ENCODE measurements at regions not wholly inside any gene's neighbourhood (a gene's known extent, or its start where the extent isn't known, plus 50 kb on each side); places are given as distances from the start of the nearest gene placed in this dataset.
"Not testable (repeated sequence)": the region's sequence is repeated elsewhere in the genome, so short reads cannot be mapped to it uniquely, and the experiment has no call there.

- DNase-seq (ENCODE audit: low spot score) = no peak
Observed at GRCh38 chr7:155945670-155946325, 133.5 kb upstream of the SHH start.

- no peak for DNase-seq (ENCODE audit: low spot score)
Observed at GRCh38 chr7:155944901-155945300, 132.6 kb upstream of the SHH start.

GRCh38 chr7:155943251-155943899 is 131.1 kb upstream of the SHH start:
- DNase-seq (ENCODE audit: low spot score) = no peak

GRCh38 chr7:155942226-155942950 is 130.1 kb upstream of the SHH start:
- no peak for DNase-seq (ENCODE audit: low spot score)

GRCh38 chr7:155941688-155942087 is 129.4 kb upstream of the SHH start:
- DNase-seq (ENCODE audit: low spot score) = no peak

GRCh38 chr7:155939350-155939749 is 127.1 kb upstream of the SHH start:
- no peak for DNase-seq (ENCODE audit: low spot score)

GRCh38 chr7:155938129-155938528 is 125.9 kb upstream of the SHH start:
- no peak for DNase-seq (ENCODE audit: low spot score)

GRCh38 chr7:155935726-155936125 is 123.5 kb upstream of the SHH start:
- no peak for DNase-seq (ENCODE audit: low spot score)

GRCh38 chr7:155935005-155935557 is 122.8 kb upstream of the SHH start:
- no peak for DNase-seq (ENCODE audit: low spot score)

GRCh38 chr7:155932324-155932723 is 120.1 kb upstream of the SHH start:
- not testable (repeated sequence) for DNase-seq (ENCODE audit: low spot score)

GRCh38 chr7:155931396-155932085 is 119.3 kb upstream of the SHH start:
- DNase-seq (ENCODE audit: low spot score) = no peak

- DNase-seq (ENCODE audit: low spot score) = no peak
Observed at GRCh38 chr7:155930527-155930926, 118.3 kb upstream of the SHH start.

- no peak for DNase-seq (ENCODE audit: low spot score)
Observed at GRCh38 chr7:155930061-155930460, 117.8 kb upstream of the SHH start.

- DNase-seq (ENCODE audit: low spot score) = no peak
Observed at GRCh38 chr7:155928583-155928982, 116.3 kb upstream of the SHH start.

GRCh38 chr7:155927905-155928304 is 115.6 kb upstream of the SHH start:
- no peak for DNase-seq (ENCODE audit: low spot score)

- DNase-seq (ENCODE audit: low spot score) = no peak
Observed at GRCh38 chr7:155925682-155926081, 113.4 kb upstream of the SHH start.

- no peak for DNase-seq (ENCODE audit: low spot score)
Observed at GRCh38 chr7:155922067-155922816, 110.0 kb upstream of the SHH start.

GRCh38 chr7:155921804-155922066 is 109.5 kb upstream of the SHH start:
- no peak for DNase-seq (ENCODE audit: low spot score)

GRCh38 chr7:155921086-155921803 is 109.0 kb upstream of the SHH start:
- DNase-seq (ENCODE audit: low spot score) = no peak

GRCh38 chr7:155920068-155920461 is 107.8 kb upstream of the SHH start:
- DNase-seq (ENCODE audit: low spot score) = no peak

GRCh38 chr7:155919391-155920067 is 107.3 kb upstream of the SHH start:
- no peak for DNase-seq (ENCODE audit: low spot score)

All from pons (tissue), 1 donor.